GM18868 (cell line): ENCODE measurements at regions not wholly inside any gene's neighbourhood (a gene's known extent, or its start where the extent isn't known, plus 50 kb on each side); places are given as distances from the start of the nearest gene placed in this dataset.

Experiments used
- ATAC-seq: cut with Tn5 transposase; IDR thresholded peaks from one replicate; pipeline ENCODE4 v1.9.1; 2021; ENCODE audit warnings: mild to moderate bottlenecking, moderate library complexity; ENCODE audit not compliant: unreplicated experiment

DNA sequence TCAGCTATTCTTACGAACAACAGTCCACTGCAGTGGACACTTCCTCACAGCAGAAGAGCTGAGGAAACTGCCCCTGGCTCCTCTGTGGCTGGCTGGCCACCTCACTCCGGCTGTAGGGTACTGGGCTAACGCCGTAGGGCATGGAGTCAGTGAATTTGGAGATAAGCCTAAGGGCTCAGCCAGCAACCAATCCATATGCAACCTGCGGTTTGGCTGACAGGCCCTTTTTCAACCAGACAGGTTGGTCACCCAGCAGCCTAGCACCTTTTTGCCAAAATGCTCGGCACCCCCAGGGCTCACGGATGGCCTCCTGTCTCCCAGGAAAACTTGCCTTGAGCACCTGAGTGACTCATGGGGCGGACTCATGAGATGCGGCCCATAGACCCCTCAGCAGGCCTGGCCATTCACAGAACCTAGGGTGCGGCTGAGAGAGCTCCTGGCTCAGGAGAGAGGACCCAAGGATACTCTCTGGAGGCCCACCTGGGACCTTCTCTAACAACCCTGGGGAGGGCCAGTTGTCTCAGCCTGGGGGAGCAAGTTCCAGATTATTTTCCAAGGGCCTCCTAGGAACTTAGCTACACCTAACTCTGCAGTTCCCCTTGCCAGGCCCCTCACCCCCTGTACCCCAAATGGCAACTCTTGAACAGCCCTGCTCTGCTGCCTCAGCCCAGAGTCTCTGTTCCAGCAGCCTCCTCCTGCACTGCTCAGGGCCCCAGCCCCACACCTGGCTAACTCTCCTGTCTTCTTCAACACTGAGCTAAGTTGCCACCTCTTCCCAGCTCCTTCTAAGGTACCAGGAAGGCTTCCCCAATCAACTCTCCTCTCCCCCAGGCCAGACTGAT, 252.1 kb downstream of the CYP26B1 start:
- ATAC-seq, result no peak

DNA sequence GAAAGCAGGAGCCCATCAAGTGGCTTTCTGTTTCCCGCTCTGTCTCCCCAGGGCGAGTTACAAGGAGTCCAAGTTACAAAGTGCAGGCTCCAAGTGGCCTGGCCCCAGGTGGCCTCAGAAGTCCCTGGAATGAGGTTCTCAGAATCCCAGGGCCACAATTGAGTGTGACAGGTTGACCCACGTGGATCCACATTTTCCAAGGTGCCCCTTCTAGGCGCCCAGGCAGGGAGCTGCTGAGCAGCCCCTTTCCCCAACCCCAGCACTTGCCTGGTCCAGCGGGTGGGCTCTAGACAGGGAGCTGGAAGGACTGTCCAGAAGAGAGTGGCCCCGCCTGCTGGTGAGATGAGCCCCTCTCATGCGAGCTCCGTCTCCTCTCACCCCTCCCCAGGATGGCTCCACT, 253.4 kb downstream of the CYP26B1 start:
- ATAC-seq, result no peak

DNA sequence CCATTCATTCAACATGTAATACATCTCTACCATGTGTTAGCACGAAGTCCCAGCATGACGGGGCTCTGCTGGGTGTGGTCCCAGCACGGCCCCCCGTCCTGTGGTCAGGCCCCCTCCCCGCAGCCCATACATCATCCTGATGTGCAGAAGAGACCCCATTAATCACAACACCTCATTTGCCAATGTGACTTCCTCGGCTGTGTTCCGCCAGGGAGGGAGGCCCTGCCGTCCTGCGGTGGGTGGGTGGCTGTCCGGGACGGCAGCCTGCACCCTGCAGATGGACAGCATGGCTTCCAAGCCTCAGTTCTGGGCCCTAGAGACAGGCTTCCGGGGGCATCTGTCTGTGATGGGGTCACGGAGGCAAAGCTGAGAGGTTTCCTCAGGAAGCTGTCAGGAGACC, 254.0 kb downstream of the CYP26B1 start:
- ATAC-seq, result no peak

DNA sequence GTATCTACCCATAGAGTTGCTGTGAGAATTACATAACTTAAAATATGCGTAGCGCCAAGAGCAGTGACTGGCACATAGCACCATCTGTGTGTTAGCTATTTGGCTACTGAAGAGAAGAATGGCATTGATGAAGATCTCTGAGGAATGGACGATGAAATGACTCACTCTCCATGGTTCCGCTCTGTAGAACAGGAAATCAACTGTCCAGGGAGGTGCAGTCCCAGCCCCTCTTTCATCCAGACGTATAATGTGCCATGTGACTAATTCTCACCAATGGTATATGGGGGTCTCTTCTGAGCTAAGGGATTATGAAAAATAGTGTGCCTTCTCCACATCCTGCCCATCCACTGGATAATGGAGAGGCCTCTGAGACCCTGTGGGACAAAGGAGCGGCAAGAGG, 254.8 kb downstream of the CYP26B1 start:
- no peak for ATAC-seq

DNA sequence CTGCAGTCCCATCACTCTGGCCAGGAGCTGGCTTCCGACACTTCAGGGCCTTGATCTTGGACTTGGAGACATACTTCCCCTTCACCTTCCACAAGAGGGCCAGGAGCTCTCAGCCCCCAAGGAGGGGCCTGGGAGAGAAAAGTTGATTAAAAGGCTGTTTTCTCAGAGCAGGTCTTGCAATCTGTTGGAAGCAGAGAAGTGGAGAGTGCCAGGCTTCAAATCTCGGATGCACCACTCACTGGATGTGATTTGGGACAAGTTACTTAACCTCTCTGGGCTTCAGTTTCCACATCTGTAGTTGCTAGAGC, 255.3 kb downstream of the CYP26B1 start:
- ATAC-seq, result no peak

DNA sequence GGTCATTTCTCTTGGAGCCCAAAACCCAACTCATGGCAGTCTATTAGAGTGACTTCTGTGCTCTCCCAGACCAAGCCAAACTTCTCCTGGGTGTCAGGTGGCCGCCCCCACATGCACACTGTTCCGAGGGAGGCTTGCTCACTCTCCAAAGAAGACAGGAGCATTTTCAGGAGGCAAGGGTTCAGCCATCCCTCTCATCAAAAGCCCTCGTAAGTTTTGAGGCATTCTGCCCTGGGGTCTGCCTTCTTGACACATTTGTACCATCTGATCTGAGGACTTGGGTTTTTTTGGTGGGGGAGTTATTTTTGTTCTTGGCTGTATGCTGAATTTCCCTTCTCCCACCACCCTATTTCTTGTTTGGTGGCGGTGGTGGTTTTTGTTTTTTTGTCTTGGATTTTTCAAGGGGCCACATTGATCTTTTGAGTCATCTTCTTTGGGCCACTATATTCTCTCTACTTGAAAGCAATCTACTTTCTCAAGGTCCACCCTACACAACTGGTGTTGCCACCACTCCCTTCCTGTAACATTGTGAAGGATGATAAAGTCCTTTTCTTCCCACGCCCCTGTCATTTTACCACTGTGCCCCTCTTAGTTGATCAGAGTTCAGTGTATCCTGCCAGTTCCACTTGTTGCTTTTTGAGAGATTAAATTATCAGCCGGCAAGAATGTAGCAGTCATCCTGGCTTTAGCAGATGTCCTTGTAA, 255.8 kb downstream of the CYP26B1 start:
- ATAC-seq, result no peak

DNA sequence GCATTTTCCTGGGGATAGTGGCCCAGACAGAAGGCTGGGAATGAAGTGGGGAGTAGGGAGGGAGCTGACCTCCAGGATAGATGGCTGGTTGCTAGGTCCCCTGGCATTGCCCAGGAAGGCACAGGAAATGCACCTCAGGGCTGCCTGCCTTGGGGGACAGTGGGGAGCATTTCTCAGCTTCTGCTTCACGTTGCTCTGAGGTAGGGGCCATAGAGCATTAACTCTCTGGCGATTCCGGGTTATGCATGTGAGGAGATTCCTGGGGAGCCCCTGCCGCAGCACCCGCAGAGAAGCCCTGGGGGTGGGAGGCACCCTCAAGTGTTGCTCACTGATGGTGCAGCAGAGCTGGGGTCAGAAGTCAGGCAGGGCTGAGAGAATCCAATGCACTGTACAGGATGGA, 256.5 kb downstream of the CYP26B1 start:
- ATAC-seq, result no peak

DNA sequence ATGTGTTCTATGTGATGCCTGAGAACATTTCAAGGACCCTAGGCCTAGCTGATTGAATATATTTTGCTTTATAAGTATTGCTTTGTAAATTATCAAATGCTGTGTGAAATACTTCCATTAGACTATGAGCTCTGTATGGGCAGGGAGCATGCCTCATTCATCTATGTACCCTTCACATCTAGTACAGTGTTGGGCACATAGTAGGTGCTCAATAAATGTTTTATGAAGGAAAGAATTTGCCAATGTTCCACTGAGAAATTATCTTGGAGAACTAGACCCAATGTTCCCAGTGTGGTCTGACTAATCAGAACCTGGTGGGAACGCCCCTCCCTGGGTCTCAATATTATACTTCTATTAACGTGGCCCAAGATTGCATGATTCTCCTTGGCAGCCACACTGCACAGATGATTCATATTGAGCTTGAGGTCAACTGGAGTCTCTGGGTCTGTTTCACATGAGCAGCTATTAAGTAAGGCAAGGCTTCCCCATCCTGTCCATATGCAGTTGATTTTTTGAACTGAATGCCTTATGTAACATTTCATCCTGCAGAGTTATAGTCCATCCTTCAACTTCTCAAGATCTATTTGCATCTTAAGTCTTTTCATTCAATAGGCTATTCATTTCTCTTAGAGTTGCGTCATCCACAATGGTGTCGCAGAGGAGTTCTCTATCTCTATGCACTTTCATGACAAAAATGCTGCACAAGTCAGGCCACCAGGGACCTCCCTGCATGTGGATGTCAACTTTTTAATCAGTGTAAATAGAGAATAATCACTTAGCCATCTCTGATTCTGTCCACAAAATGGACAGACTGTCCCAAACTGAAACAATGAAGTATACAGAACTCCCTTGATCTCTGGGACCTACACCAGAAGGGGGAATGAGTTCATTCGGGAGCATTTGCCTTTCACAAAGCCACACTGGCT, 257.6 kb downstream of the CYP26B1 start:
- no peak for ATAC-seq

DNA sequence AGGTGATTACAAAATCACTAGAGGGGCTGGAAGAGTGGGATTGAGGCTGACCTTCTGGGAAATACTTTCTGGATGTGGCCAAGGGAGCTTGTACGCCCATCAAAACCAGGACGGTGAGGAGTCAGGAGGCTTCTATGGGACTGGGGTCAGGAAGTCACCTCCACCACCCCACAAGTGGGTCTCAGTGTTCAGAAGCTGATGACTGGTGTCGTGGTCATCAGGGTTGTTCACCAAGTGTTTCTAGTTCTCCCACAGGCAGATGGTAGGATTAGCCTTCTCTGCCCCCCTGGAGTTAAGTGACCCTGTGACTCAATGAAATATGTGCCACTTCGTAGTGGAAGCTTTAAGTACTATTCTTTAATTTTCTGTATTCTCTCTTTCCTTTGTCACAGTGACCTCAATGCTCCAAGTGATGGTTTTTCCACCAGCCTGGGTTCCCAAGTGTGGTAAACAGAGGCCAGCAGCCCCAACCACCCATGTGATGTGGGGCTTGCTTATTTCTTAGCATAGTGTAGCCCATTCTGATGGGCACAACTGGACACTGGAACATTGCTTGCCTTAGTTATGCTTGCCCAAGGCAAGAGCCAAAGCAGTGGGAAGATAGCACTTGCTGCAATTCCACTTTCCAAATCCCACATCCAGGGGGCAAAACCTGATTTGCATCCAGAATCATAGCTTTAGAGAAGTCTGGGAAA, 258.8 kb downstream of the CYP26B1 start:
- no peak for ATAC-seq

DNA sequence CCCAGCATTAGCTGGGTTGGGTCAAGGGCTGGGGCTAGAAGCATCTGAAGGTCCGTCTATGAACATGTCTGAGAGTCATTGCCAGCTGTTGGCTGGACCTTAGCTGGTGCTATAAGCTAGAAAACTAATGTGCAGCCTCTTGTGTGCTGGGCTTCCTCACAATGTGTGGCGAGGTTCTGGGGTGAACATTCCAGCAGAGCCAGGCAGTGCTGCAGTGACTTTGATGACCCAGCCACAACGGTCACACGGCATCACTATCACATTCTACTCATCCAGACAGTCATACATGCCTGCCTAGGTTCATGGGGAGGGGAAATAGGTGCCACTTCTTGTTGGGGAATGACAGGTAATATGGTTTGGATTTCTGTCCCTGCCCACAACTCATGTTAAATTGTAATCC, 260.5 kb downstream of the CYP26B1 start:
- no peak for ATAC-seq

DNA sequence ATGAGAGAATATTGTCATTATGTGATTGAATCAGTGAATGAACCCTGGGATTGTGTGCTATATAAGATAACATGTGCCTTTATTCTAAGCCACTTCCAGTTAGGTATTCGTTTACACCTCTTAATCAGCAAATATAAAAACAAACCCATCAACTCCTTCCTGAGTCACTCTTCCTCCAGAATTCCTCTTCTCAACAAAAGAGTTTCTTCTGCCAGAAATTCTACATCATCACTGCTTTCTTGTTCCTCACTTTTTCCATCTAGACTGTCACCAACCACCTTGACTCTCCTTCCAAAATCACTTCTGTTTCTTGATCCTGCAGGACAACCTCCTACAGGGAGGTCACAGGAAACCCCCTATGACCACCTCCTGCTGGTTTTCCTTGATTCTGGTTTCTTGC, 261.4 kb downstream of the CYP26B1 start:
- ATAC-seq, result no peak

DNA sequence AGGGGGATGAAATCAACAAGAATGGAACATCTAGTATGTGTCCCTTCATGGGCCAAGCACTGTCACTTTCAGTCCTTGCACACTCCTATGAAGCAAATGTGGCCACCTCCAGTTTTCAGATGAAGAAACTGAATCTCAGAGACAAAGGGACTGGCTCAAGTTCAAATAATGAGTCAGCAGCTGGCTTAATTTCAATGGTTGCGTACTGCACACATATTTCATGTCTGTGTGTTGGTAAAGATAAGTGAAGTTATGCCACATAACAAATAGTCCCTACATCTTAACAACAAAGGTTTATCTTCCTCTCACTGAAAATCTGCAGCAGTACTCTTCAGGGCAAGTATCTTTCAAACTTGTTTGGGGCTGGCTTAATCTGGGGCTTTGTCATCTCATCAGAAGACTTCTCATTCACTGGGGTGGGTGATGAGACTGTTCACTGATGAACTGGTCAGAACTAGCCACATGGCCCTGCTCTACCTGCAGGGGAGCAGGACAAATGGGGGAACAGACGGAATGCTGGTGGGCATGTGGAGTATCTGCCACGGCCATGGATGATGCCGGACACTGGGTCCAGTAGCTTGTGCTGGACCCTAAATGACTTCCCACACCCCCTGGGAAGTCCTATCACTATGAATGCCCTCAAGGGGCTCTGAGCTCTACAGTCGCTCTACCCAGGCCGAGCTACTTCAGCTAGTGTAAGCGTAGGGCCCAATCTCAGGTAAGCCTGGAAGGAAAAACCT, 263.2 kb downstream of the CYP26B1 start:
- ATAC-seq, result no peak

DNA sequence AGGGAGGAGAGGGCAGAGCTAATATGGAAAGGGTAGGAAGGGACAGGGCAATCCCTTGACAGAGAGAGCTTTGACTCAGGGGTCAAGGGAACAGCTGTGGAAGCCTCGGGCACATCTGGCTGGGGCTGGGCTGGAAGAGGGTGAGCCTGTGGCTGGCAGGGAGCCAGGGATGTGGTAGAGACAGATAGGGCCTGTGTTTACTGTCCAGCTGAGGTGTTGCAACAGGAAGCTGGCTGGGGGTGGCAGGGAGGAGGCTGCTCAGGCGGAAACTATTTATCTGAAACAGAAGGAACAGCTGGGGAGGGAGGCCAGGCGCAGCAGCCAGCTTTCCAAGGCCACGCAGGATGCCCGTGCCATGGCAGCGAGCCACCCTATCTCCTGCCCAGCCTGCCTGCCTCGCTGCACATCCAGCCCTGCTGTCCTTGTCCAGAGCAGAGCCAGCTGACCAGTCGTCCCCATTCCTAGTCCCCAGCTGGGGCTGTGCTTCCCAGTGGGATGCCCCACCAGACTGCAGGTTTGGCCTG, 264.7 kb downstream of the CYP26B1 start:
- no peak for ATAC-seq

DNA sequence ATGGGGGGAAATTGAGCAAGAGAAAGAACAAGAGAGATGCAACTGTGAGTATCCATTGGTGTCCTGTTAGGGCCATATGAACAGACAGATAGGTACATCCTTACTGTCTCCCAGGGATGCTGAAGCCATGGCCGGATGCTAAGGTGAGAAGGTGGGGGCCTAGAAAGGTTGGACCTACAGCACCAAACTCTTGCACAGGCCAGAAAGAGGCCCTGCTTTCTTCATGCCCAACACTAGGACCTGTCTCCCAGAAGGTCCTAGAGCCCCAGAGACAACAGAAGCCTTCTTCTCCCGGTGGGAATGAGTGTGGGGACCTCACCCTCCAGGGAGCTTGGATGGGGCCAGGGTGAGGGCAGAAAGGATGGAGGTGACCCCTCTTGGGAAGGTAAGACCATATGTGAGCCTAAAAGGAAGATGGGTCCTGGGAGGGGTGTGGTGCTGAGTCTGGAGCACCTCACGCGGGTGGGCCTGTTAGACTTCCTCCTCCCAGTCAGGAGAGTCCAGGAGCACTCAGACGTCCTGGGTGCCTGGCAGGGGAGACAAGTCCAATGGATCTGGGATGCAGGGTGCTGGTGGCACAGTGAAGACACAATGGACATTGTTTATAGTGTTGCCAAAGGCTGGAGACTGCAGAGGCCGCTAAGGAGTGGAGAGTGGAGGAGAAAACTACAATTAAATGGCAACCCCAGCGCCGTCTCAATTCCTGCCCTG, 265.3 kb downstream of the CYP26B1 start:
- no peak for ATAC-seq

DNA sequence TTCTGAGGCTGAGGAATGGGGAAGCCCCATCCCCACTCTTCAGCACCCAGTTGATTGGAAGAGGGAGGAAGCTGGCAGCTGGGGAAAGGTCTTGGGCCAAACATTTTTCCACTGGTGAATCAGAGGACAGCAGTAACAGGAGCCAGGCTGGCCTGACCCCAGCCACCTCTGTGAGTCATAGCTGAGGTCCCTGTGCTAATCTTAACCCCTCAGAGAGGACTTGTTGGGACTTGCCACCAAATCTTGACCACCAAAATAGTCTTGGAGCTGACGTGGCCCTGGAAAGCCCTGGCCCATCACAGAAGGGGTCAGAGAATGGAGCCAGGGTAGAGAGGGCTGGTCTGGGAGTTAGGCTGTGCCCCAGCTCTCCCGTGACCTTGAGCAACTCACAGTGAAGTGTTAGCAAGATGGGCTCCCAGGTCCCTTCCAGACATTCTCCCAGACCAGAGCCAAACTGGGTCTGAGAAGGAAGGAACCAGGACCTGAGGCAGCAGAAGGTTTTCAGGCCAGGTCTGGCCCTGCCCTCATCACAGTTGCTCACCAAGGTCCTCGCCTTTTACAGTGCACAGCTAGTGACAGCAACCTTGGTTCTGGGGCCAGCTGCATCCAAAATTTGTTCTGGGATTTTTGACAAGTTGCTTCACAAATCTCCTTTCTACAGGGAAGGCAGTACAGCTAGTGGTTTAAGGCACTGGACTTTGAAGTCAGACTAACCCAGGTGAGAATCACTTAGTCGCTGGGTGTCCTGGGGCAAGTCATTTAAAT, 266.6 kb downstream of the CYP26B1 start:
- no peak for ATAC-seq

DNA sequence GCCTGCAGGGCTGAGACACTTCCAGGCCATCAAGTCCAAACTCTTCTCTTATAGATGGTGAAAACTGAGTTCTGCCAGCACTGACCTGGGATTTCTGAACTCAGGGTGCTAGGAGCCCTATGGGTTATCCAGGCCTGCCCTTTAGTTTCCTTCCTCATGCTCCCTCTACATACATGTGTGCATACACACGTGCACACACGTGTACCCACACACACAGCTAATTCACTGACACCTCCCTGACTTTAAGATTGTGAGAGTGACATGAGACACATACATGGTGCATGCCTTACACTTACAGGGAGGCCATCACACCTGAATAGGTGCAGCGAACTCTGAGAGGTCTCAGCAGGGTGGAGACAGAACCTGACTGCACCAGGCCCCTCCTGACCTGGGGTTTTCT, 267.4 kb downstream of the CYP26B1 start:
- no peak for ATAC-seq

DNA sequence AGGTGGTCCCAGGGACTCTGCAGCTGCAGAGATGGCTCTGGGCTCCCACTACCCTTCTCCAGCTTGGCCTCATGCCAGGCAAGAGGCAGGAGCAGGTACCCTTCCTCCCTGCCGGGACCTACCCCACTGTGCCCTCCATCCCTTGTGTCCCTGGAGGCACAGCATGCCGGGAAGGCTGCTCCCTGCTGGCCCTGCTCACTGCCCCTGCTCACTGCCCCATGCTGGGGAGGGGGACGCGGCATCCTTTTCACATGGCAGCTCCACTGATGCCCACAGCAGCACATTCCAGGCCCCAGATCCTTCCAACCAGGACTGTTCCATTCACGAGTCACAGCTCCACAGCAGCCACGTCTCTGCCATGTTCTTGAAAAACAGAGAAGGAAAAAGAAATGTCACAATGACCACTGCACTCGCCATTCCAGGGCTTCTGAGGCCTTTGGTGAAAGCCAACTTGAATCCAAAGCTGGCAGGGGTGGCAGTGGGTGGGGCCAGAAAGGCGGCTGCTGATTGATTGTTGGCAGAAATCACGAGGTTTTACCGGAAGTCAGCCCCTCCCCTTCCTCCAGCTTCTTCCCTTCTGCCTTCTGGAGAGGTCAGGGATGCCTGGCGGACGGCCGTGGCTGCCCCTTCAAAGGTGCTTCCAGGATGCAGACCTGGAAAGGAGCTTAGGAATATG, 268.0 kb downstream of the CYP26B1 start:
- no peak for ATAC-seq
